H1 (cell line): ENCODE measurements at regions not wholly inside any gene's neighbourhood (a gene's known extent, or its start where the extent isn't known, plus 50 kb on each side); places are given as distances from the start of the nearest gene placed in this dataset.

Source experiments
- TF ChIP-seq, protein P1 (sequence below): fragments of 300-600 bp; sonication (generic); IDR thresholded peaks from 2 replicates; pipeline ENCODE4 v1.7.1; 2012; ENCODE audit warnings: low read length, moderate library complexity, mild to moderate bottlenecking, inconsistent platforms; ENCODE audit not compliant: insufficient replicate concordance

DNA sequence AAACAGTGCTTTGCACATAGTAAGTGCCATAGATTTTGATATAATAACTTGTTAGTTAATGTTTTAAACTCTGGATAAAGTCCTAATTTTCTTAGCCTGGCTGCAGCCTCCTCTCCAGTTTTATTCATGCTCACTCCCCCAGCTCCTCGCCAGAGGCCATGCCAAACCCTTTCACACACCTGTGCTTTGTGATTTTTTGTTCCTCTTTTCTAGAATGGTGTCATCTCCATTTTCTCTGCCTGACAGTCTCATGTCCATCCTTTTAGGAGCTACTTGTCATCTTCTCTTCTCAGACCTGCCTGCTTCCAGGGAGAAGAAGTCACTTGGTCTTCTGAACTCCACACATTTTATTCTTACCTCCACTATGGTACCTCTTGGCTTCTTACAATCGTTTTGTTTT lies 55.8 kb upstream of the SPATA13 start (continued):
- TF ChIP-seq, protein P1, sequence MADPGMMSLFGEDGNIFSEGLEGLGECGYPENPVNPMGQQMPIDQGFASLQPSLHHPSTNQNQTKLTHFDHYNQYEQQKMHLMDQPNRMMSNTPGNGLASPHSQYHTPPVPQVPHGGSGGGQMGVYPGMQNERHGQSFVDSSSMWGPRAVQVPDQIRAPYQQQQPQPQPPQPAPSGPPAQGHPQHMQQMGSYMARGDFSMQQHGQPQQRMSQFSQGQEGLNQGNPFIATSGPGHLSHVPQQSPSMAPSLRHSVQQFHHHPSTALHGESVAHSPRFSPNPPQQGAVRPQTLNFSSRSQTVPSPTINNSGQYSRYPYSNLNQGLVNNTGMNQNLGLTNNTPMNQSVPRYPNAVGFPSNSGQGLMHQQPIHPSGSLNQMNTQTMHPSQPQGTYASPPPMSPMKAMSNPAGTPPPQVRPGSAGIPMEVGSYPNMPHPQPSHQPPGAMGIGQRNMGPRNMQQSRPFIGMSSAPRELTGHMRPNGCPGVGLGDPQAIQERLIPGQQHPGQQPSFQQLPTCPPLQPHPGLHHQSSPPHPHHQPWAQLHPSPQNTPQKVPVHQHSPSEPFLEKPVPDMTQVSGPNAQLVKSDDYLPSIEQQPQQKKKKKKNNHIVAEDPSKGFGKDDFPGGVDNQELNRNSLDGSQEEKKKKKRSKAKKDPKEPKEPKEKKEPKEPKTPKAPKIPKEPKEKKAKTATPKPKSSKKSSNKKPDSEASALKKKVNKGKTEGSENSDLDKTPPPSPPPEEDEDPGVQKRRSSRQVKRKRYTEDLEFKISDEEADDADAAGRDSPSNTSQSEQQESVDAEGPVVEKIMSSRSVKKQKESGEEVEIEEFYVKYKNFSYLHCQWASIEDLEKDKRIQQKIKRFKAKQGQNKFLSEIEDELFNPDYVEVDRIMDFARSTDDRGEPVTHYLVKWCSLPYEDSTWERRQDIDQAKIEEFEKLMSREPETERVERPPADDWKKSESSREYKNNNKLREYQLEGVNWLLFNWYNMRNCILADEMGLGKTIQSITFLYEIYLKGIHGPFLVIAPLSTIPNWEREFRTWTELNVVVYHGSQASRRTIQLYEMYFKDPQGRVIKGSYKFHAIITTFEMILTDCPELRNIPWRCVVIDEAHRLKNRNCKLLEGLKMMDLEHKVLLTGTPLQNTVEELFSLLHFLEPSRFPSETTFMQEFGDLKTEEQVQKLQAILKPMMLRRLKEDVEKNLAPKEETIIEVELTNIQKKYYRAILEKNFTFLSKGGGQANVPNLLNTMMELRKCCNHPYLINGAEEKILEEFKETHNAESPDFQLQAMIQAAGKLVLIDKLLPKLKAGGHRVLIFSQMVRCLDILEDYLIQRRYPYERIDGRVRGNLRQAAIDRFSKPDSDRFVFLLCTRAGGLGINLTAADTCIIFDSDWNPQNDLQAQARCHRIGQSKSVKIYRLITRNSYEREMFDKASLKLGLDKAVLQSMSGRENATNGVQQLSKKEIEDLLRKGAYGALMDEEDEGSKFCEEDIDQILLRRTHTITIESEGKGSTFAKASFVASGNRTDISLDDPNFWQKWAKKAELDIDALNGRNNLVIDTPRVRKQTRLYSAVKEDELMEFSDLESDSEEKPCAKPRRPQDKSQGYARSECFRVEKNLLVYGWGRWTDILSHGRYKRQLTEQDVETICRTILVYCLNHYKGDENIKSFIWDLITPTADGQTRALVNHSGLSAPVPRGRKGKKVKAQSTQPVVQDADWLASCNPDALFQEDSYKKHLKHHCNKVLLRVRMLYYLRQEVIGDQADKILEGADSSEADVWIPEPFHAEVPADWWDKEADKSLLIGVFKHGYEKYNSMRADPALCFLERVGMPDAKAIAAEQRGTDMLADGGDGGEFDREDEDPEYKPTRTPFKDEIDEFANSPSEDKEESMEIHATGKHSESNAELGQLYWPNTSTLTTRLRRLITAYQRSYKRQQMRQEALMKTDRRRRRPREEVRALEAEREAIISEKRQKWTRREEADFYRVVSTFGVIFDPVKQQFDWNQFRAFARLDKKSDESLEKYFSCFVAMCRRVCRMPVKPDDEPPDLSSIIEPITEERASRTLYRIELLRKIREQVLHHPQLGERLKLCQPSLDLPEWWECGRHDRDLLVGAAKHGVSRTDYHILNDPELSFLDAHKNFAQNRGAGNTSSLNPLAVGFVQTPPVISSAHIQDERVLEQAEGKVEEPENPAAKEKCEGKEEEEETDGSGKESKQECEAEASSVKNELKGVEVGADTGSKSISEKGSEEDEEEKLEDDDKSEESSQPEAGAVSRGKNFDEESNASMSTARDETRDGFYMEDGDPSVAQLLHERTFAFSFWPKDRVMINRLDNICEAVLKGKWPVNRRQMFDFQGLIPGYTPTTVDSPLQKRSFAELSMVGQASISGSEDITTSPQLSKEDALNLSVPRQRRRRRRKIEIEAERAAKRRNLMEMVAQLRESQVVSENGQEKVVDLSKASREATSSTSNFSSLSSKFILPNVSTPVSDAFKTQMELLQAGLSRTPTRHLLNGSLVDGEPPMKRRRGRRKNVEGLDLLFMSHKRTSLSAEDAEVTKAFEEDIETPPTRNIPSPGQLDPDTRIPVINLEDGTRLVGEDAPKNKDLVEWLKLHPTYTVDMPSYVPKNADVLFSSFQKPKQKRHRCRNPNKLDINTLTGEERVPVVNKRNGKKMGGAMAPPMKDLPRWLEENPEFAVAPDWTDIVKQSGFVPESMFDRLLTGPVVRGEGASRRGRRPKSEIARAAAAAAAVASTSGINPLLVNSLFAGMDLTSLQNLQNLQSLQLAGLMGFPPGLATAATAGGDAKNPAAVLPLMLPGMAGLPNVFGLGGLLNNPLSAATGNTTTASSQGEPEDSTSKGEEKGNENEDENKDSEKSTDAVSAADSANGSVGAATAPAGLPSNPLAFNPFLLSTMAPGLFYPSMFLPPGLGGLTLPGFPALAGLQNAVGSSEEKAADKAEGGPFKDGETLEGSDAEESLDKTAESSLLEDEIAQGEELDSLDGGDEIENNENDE = no peak
